D721Med (cell line): ENCODE measurements at regions not wholly inside any gene's neighbourhood (a gene's known extent, or its start where the extent isn't known, plus 50 kb on each side); places are given as distances from the start of the nearest gene placed in this dataset.
"Not testable (repeated sequence)": the region's sequence is repeated elsewhere in the genome, so short reads cannot be mapped to it uniquely, and the experiment has no call there.

Experiments used
- DNase-seq: peaks from one replicate; pipeline ENCODE4 v3.0.0; 2011; ENCODE audit warnings: low spot score; ENCODE audit not compliant: insufficient read length
- FAIRE-seq: peaks from 2 replicates; lab custom pipeline; 2011; peaks lifted over from hg19 to GRCh38; lab: Jason Lieb, UNC
- CTCF ChIP-seq: IDR thresholded peaks from 2 replicates; pipeline ENCODE4 v1.5.1; 2012; ENCODE audit warnings: mild to moderate bottlenecking, control low read depth; ENCODE audit not compliant: insufficient read depth; ENCODE audit errors: missing control alignments

GRCh38 chr15:101876031-101876430 is 64.0 kb downstream of the OR4F15 start:
- not testable (repeated sequence) for FAIRE-seq, DNase-seq

GRCh38 chr15:101877649-101878048 is 65.6 kb downstream of the OR4F15 start:
- TF ChIP-seq CTCF: peak; percentile 30
- not testable (repeated sequence) for DNase-seq, FAIRE-seq

- not testable (repeated sequence) for DNase-seq, FAIRE-seq
Observed at GRCh38 chr15:101912349-101913287, 100.6 kb downstream of the OR4F15 start.

- FAIRE-seq, DNase-seq: not testable (repeated sequence)
Observed at GRCh38 chr15:101924554-101924953, 112.6 kb downstream of the OR4F15 start.

GRCh38 chr15:101934506-101934905 is 122.5 kb downstream of the OR4F15 start:
- not testable (repeated sequence) for DNase-seq

GRCh38 chr15:101937362-101937761 is 125.4 kb downstream of the OR4F15 start:
- not testable (repeated sequence) for FAIRE-seq, DNase-seq

More at GRCh38 chr15:101934506-101934905, 122.5 kb downstream of the OR4F15 start:
- not testable (repeated sequence) for FAIRE-seq

GRCh38 chr15:101938555-101938954 is 126.6 kb downstream of the OR4F15 start:
- not testable (repeated sequence) for DNase-seq, FAIRE-seq

- FAIRE-seq: not testable (repeated sequence)
Observed at GRCh38 chr15:101945896-101946295, 133.9 kb downstream of the OR4F15 start.

GRCh38 chr15:101948491-101949010 is 136.5 kb downstream of the OR4F15 start:
- DNase-seq, FAIRE-seq: not testable (repeated sequence)

More at GRCh38 chr15:101945896-101946295, 133.9 kb downstream of the OR4F15 start:
- not testable (repeated sequence) for DNase-seq

- not testable (repeated sequence) for DNase-seq, FAIRE-seq
Observed at GRCh38 chr15:101949380-101950065, 137.5 kb downstream of the OR4F15 start.

- not testable (repeated sequence) for FAIRE-seq
Observed at GRCh38 chr15:101953993-101954392, 142.0 kb downstream of the OR4F15 start.

GRCh38 chr15:101955840-101956239 is 143.8 kb downstream of the OR4F15 start:
- FAIRE-seq: not testable (repeated sequence)

More at GRCh38 chr15:101953993-101954392, 142.0 kb downstream of the OR4F15 start:
- DNase-seq: not testable (repeated sequence)

GRCh38 chr15:101958656-101959055 is 146.7 kb downstream of the OR4F15 start:
- not testable (repeated sequence) for FAIRE-seq, DNase-seq

More at GRCh38 chr15:101955840-101956239, 143.8 kb downstream of the OR4F15 start:
- not testable (repeated sequence) for DNase-seq

- not testable (repeated sequence) for DNase-seq, FAIRE-seq
Observed at GRCh38 chr15:101961263-101961662, 149.3 kb downstream of the OR4F15 start.

GRCh38 chr15:101961765-101962164 is 149.8 kb downstream of the OR4F15 start:
- FAIRE-seq, DNase-seq: not testable (repeated sequence)

- FAIRE-seq, DNase-seq: not testable (repeated sequence)
Observed at GRCh38 chr15:101963687-101964086, 151.7 kb downstream of the OR4F15 start.

GRCh38 chr15:101965353-101965752 is 153.4 kb downstream of the OR4F15 start:
- FAIRE-seq: not testable (repeated sequence)

GRCh38 chr15:101965860-101966259 is 153.9 kb downstream of the OR4F15 start:
- FAIRE-seq, DNase-seq: not testable (repeated sequence)

More at GRCh38 chr15:101965353-101965752, 153.4 kb downstream of the OR4F15 start:
- DNase-seq: not testable (repeated sequence)
